ENCODE measurements at regions not wholly inside any gene's neighbourhood (a gene's known extent, or its start where the extent isn't known, plus 50 kb on each side); places are given as distances from the start of the nearest gene placed in this dataset.

- Histone ChIP-seq H3K27me3 (ENCODE audit: insufficient read depth, low read length) (no peaks in the 10 kb centered on the region), H3K27ac (ENCODE audit: low read depth, low read length) (no peak overlapping the region), H3K9me3 (ENCODE audit: low read depth, low read length) (no peaks in the 10 kb centered on the region), H3K4me1 (ENCODE audit: insufficient read depth, low read length) (no peaks in the 10 kb centered on the region), H2AFZ (ENCODE audit: low read length) (no peak overlapping the region), H3K4me2 (ENCODE audit: insufficient read depth, low read length) (no peak overlapping the region), H3K79me2 (ENCODE audit: insufficient read depth, low read length) (no peaks in the 10 kb centered on the region), H3K36me3 (ENCODE audit: insufficient read depth, low read length) (no peaks in the 10 kb centered on the region), H4K20me1 (ENCODE audit: insufficient read depth, low read length) (no peaks in the 10 kb centered on the region), H3K4me3 (ENCODE audit: insufficient read depth, low read length) (no peak overlapping the region)
- no peak for TF ChIP-seq CTCF (IDR thresholded peaks at IDR 0.05; ENCODE audit: extremely low read depth, low read depth, low read length)
- no peak for DNase-seq (ENCODE audit: insufficient read length, low spot score, missing footprints)
Observed at GRCh38 chr5:99900302-99900852, 634.8 kb upstream of the FAM174A start.

- H3K4me2 ChIP-seq (ENCODE audit: insufficient read depth, low read length), result no peak overlapping the region
- H3K9me3 ChIP-seq (ENCODE audit: low read depth, low read length), result no peaks in the 10 kb centered on the region
- no peak overlapping the region for H2AFZ ChIP-seq (ENCODE audit: low read length)
- no peaks in the 10 kb centered on the region for H3K36me3 ChIP-seq (ENCODE audit: insufficient read depth, low read length)
- no peak for TF ChIP-seq CTCF (IDR thresholded peaks at IDR 0.05; ENCODE audit: extremely low read depth, low read depth, low read length)
- H3K27ac ChIP-seq (ENCODE audit: low read depth, low read length), result no peak overlapping the region
- H3K79me2 ChIP-seq (ENCODE audit: insufficient read depth, low read length), result no peaks in the 10 kb centered on the region
- no peaks in the 10 kb centered on the region for H4K20me1 ChIP-seq (ENCODE audit: insufficient read depth, low read length)
- H3K4me3 ChIP-seq (ENCODE audit: insufficient read depth, low read length), result no peak overlapping the region
- no peaks in the 10 kb centered on the region for H3K27me3 ChIP-seq (ENCODE audit: insufficient read depth, low read length)
- no peak for DNase-seq (ENCODE audit: insufficient read length, low spot score, missing footprints)
- no peaks in the 10 kb centered on the region for H3K4me1 ChIP-seq (ENCODE audit: insufficient read depth, low read length)
Observed at GRCh38 chr5:99879791-99880511, 655.2 kb upstream of the FAM174A start.

GRCh38 chr5:99878830-99879229, 656.3 kb upstream of the FAM174A start:
- no peak for TF ChIP-seq CTCF (IDR thresholded peaks at IDR 0.05; ENCODE audit: extremely low read depth, low read depth, low read length)
- Histone ChIP-seq H3K36me3 (ENCODE audit: insufficient read depth, low read length) (no peaks in the 10 kb centered on the region), H3K9me3 (ENCODE audit: low read depth, low read length) (no peaks in the 10 kb centered on the region), H3K79me2 (ENCODE audit: insufficient read depth, low read length) (no peaks in the 10 kb centered on the region), H4K20me1 (ENCODE audit: insufficient read depth, low read length) (no peaks in the 10 kb centered on the region), H3K4me3 (ENCODE audit: insufficient read depth, low read length) (no peak overlapping the region), H3K27ac (ENCODE audit: low read depth, low read length) (no peak overlapping the region), H3K4me2 (ENCODE audit: insufficient read depth, low read length) (no peak overlapping the region), H3K27me3 (ENCODE audit: insufficient read depth, low read length) (no peaks in the 10 kb centered on the region), H3K4me1 (ENCODE audit: insufficient read depth, low read length) (no peaks in the 10 kb centered on the region), H2AFZ (ENCODE audit: low read length) (no peak overlapping the region)
- DNase-seq (ENCODE audit: insufficient read length, low spot score, missing footprints), result no peak

GRCh38 chr5:99866740-99867139, 668.4 kb upstream of the FAM174A start:
- Histone ChIP-seq H3K4me1 (ENCODE audit: insufficient read depth, low read length) (no peaks in the 10 kb centered on the region), H3K9me3 (ENCODE audit: low read depth, low read length) (peaks cover 2% of the 10 kb centered on the region), H3K4me2 (ENCODE audit: insufficient read depth, low read length) (no peak overlapping the region), H4K20me1 (ENCODE audit: insufficient read depth, low read length) (no peaks in the 10 kb centered on the region), H3K79me2 (ENCODE audit: insufficient read depth, low read length) (no peaks in the 10 kb centered on the region), H3K27ac (ENCODE audit: low read depth, low read length) (no peak overlapping the region), H3K36me3 (ENCODE audit: insufficient read depth, low read length) (no peaks in the 10 kb centered on the region), H3K27me3 (ENCODE audit: insufficient read depth, low read length) (no peaks in the 10 kb centered on the region), H2AFZ (ENCODE audit: low read length) (no peak overlapping the region), H3K4me3 (ENCODE audit: insufficient read depth, low read length) (no peak overlapping the region)
- no peak for DNase-seq (ENCODE audit: insufficient read length, low spot score, missing footprints)
- no peak for TF ChIP-seq CTCF (IDR thresholded peaks at IDR 0.05; ENCODE audit: extremely low read depth, low read depth, low read length)
